Stomach (tissue), 4 donors: ENCODE measurements at regions not wholly inside any gene's neighbourhood (a gene's known extent, or its start where the extent isn't known, plus 50 kb on each side); places are given as distances from the start of the nearest gene placed in this dataset.

Experiments
- CTCF ChIP-seq, 7 experiments: fragments of 450-650 bp in 4 of 7; fragments of 200-600 bp in 3 of 7; sonication (generic) in 3 of 7; IDR thresholded peaks; one replicate each; pipeline ENCODE4 v1.5.1; 2016 to 2019; ENCODE audit warnings: antibody characterized with exemption in 7 of 7, control low read depth in 2 of 7, mild to moderate bottlenecking in 1 of 7
- EP300 ChIP-seq: sonication (generic); formaldehyde crosslinking; IDR thresholded peaks from one replicate; pipeline ENCODE4 v1.6.1; 2017; ENCODE audit warnings: antibody characterized with exemption

GRCh38 chr2:35821675-35822074 is 533.9 kb upstream of the CRIM1 start:
- TF ChIP-seq EP300 (no peak), CTCF (IDR thresholded peaks at IDR 0.05) (no peak)
